Fibroblast of peridontal ligament (primary cell): ENCODE measurements at regions not wholly inside any gene's neighbourhood (a gene's known extent, or its start where the extent isn't known, plus 50 kb on each side); places are given as distances from the start of the nearest gene placed in this dataset.

Experiments used
- DNase-seq: peaks from one replicate; pipeline ENCODE4 v3.0.0-alpha.2; 2010; ENCODE audit errors: extremely low read depth

GRCh38 chr16:66315210-66315825, 51.2 kb upstream of the CDH5 start:
- DNase-seq = peak; percentile 87

GRCh38 chr16:66311306-66311705, 55.2 kb upstream of the CDH5 start:
- DNase-seq = no peak

- no peak for DNase-seq
These were observed 57.2 kb upstream of the CDH5 start for GRCh38 chr16:66309215-66309807.

- no peak for DNase-seq
These were observed 58.4 kb upstream of the CDH5 start for GRCh38 chr16:66308096-66308495.

GRCh38 chr16:66306366-66307150, 59.9 kb upstream of the CDH5 start:
- DNase-seq = no peak

- no peak for DNase-seq
These were observed 61.5 kb upstream of the CDH5 start for GRCh38 chr16:66304961-66305360.

- DNase-seq = no peak
These were observed 62.3 kb upstream of the CDH5 start for GRCh38 chr16:66304151-66304550.

- DNase-seq = no peak
These were observed 66.0 kb upstream of the CDH5 start for GRCh38 chr16:66300501-66300900.

- DNase-seq = no peak
These were observed 66.5 kb upstream of the CDH5 start for GRCh38 chr16:66300037-66300436.

- DNase-seq = no peak
These were observed 67.1 kb upstream of the CDH5 start for GRCh38 chr16:66299349-66299748.

- DNase-seq = no peak
These were observed 67.8 kb upstream of the CDH5 start for GRCh38 chr16:66298571-66299120.

- no peak for DNase-seq
These were observed 68.5 kb upstream of the CDH5 start for GRCh38 chr16:66298006-66298405.

- no peak for DNase-seq
These were observed 69.9 kb upstream of the CDH5 start for GRCh38 chr16:66296591-66296990.

GRCh38 chr16:66295761-66296546, 70.5 kb upstream of the CDH5 start:
- DNase-seq = no peak

- no peak for DNase-seq
These were observed 71.3 kb upstream of the CDH5 start for GRCh38 chr16:66295213-66295612.

GRCh38 chr16:66294507-66294906, 72.0 kb upstream of the CDH5 start:
- DNase-seq = no peak

GRCh38 chr16:66293932-66294331, 72.6 kb upstream of the CDH5 start:
- DNase-seq = no peak

GRCh38 chr16:66293207-66293735, 73.2 kb upstream of the CDH5 start:
- DNase-seq = no peak

GRCh38 chr16:66292241-66292935, 74.1 kb upstream of the CDH5 start:
- no peak for DNase-seq

- no peak for DNase-seq
These were observed 74.7 kb upstream of the CDH5 start for GRCh38 chr16:66291833-66292232.

GRCh38 chr16:66290431-66290830, 76.1 kb upstream of the CDH5 start:
- DNase-seq = no peak
